GM23338 (cell line): ENCODE measurements at regions not wholly inside any gene's neighbourhood (a gene's known extent, or its start where the extent isn't known, plus 50 kb on each side); places are given as distances from the start of the nearest gene placed in this dataset.

Experiments
- ATAC-seq: fragments of 200-7000 bp; cut with Tn5 transposase; 3 replicates; pipeline ENCODE4 v1.9.1; 2020
- DNase-seq: peaks from one replicate; pipeline ENCODE4 v3.0.0-alpha.2; 2015; ENCODE audit warnings: low spot score
- H2AFZ ChIP-seq: fragments of 200-600 bp; sonication (generic); 2 replicates; pipeline ENCODE4 v1.8.0; 2016; ENCODE audit warnings: antibody characterized with exemption, mild to moderate bottlenecking, moderate library complexity
- H3F3A ChIP-seq: fragments of 200-600 bp; sonication (generic); replicated peaks from 2 replicates; pipeline ENCODE4 v1.8.0; 2017; ENCODE audit warnings: antibody characterized with exemption, mixed run types, low read depth
- H3K27ac ChIP-seq: fragments of 200-600 bp; sonication (generic); 2 replicates; pipeline ENCODE4 v1.6.1; 2016; ENCODE audit warnings: low read depth
- H3K27me3 ChIP-seq: fragments of 200-600 bp; sonication (generic); 2 replicates; pipeline ENCODE4 v1.8.0; 2016; ENCODE audit warnings: mild to moderate bottlenecking, mixed run types, moderate library complexity; ENCODE audit not compliant: insufficient read depth
- H3K36me3 ChIP-seq: fragments of 200-600 bp; sonication (generic); 2 replicates; pipeline ENCODE4 v1.8.0; 2016; ENCODE audit warnings: mild to moderate bottlenecking; ENCODE audit not compliant: insufficient read depth
- H3K4me1 ChIP-seq: fragments of 200-600 bp; sonication (generic); 2 replicates; pipeline ENCODE4 v1.8.0; 2016; ENCODE audit warnings: mild to moderate bottlenecking, moderate library complexity; ENCODE audit not compliant: insufficient read depth
- H3K4me2 ChIP-seq: fragments of 200-600 bp; sonication (generic); 2 replicates; pipeline ENCODE4 v1.7.1; 2017; ENCODE audit warnings: mixed run types
- H3K4me3 ChIP-seq: fragments of 200-600 bp; sonication (generic); 2 replicates; pipeline ENCODE4 v1.6.1; 2016; ENCODE audit warnings: mixed run types
- H3K79me2 ChIP-seq: fragments of 200-600 bp; sonication (generic); replicated peaks from 2 replicates; pipeline ENCODE4 v1.8.0; 2017; ENCODE audit warnings: mild to moderate bottlenecking; ENCODE audit not compliant: insufficient read depth
- H3K9me2 ChIP-seq: fragments of 200-600 bp; sonication (generic); 2 replicates; pipeline ENCODE4 v1.8.0; 2017; ENCODE audit not compliant: insufficient read depth
- H4K20me1 ChIP-seq: fragments of 200-600 bp; sonication (generic); replicated peaks from 2 replicates; pipeline ENCODE4 v1.8.0; 2017; ENCODE audit warnings: mild to moderate bottlenecking; ENCODE audit not compliant: insufficient read depth
- H3K27ac Mint-ChIP-seq: 2 replicates; pipeline ENCODE4 v1.8.0; 2020; ENCODE audit warnings: inconsistent platforms, mild to moderate bottlenecking, moderate library complexity, mixed read lengths
- H3K27me3 Mint-ChIP-seq: 3 replicates; pipeline ENCODE4 v1.8.0; 2022; ENCODE audit warnings: low read depth, mild to moderate bottlenecking, moderate library complexity, mixed read lengths, inconsistent platforms; ENCODE audit not compliant: insufficient read depth, poor library complexity
- H3K36me3 Mint-ChIP-seq: 3 replicates; pipeline ENCODE4 v1.8.0; 2021; ENCODE audit warnings: low read depth, mild to moderate bottlenecking, inconsistent platforms, moderate library complexity, mixed read lengths
- H3K4me1 Mint-ChIP-seq: 3 replicates; pipeline ENCODE4 v1.8.0; 2020; ENCODE audit warnings: mild to moderate bottlenecking, inconsistent platforms, mixed read lengths
- H3K4me3 Mint-ChIP-seq: 3 replicates; pipeline ENCODE4 v1.8.0; 2021; ENCODE audit warnings: moderate library complexity, mild to moderate bottlenecking, inconsistent platforms, mixed read lengths
- H3K9me3 Mint-ChIP-seq: 3 replicates; pipeline ENCODE4 v1.8.0; 2020; ENCODE audit warnings: moderate library complexity, mild to moderate bottlenecking, inconsistent platforms, mixed read lengths
- CREB1 ChIP-seq: fragments of 250-450 bp; sonication (Bioruptor Pico); IDR thresholded peaks from 2 replicates; pipeline ENCODE4 v1.5.0; 2020; ENCODE audit warnings: low read depth, mild to moderate bottlenecking, moderate library complexity
- CTCF ChIP-seq, 2 experiments: fragments of 200-600 bp in 1 of 2; sonication (generic) in 1 of 2; conservative IDR thresholded peaks; 2 replicates each; pipeline versions ENCODE4 v1.5.1 to v1.6.1; 2016 to 2017; ENCODE audit warnings: antibody characterized with exemption in 2 of 2, low read depth in 2 of 2, mild to moderate bottlenecking in 2 of 2, moderate library complexity in 1 of 2
- EZH2 ChIP-seq: fragments of 200-600 bp; sonication (generic); IDR thresholded peaks from one replicate; pipeline ENCODE4 v1.8.0; 2017; ENCODE audit warnings: antibody characterized with exemption, mild to moderate bottlenecking, low read depth; ENCODE audit not compliant: unreplicated experiment
- POLR2AphosphoS5 ChIP-seq: IDR thresholded peaks from 2 replicates; pipeline ENCODE4 v1.6.1; 2016; ENCODE audit warnings: antibody characterized with exemption, low read depth
- REST ChIP-seq: IDR thresholded peaks from one replicate; pipeline ENCODE4 v1.6.1; 2018; ENCODE audit warnings: antibody characterized with exemption; ENCODE audit not compliant: unreplicated experiment
- STAT1 ChIP-seq: IDR thresholded peaks from one replicate; pipeline ENCODE4 v1.6.1; 2016; ENCODE audit warnings: antibody characterized with exemption; ENCODE audit not compliant: unreplicated experiment
- ZNF114 ChIP-seq: fragments of 250-450 bp; sonication (Bioruptor Pico); IDR thresholded peaks from 2 replicates; pipeline ENCODE4 v1.5.0; 2020; ENCODE audit warnings: mild to moderate bottlenecking, moderate library complexity
- ZNF331 ChIP-seq: fragments of 250-450 bp; sonication (Bioruptor Pico); IDR thresholded peaks from 2 replicates; pipeline ENCODE4 v1.5.0; 2020; ENCODE audit warnings: low read depth, mild to moderate bottlenecking, moderate library complexity
- ZNF462 ChIP-seq: fragments of 250-450 bp; sonication (Bioruptor Pico); IDR thresholded peaks from 2 replicates; pipeline ENCODE4 v1.5.0; 2020; ENCODE audit warnings: mild to moderate bottlenecking, moderate library complexity

- TF ChIP-seq REST (no peak), POLR2AphosphoS5 (no peak), STAT1 (no peak), EZH2 (no peak), ZNF331 (CRISPR knock-in tag) (no peak), CTCF (conservative IDR thresholded peaks at IDR 0.05; ENCODE audit: low read depth in 2 of 2) (no peak)
Measured at GRCh38 chr4:66887061-66887460, 658.2 kb downstream of the CENPC start (continued).

GRCh38 chr4:66885501-66886165 is 659.7 kb downstream of the CENPC start:
- peaks cover 20% of the 10 kb centered on the region for H3K36me3 Mint-ChIP-seq
- no peak overlapping the region for H2AFZ ChIP-seq

More at GRCh38 chr4:66885501-66886165, 659.7 kb downstream of the CENPC start:
- H3K4me1 ChIP-seq = peaks cover 3% of the 10 kb centered on the region
- H3K27me3 ChIP-seq = no peaks in the 10 kb centered on the region
- H3K36me3 ChIP-seq = no peaks in the 10 kb centered on the region; the same call in 1 of the 2 replicates
- TF ChIP-seq CREB1 (CRISPR knock-in tag) = no peak
- no peak for TF ChIP-seq ZNF462 (CRISPR knock-in tag)
- no peak for TF ChIP-seq EZH2
- TF ChIP-seq ZNF331 (CRISPR knock-in tag) = no peak
- TF ChIP-seq ZNF114 (CRISPR knock-in tag) = no peak
- TF ChIP-seq CTCF (conservative IDR thresholded peaks at IDR 0.05; ENCODE audit: low read depth in 2 of 2) = no peak
- no peak overlapping the region for H3K27ac Mint-ChIP-seq
- ATAC-seq (no peak), DNase-seq (no peak)
- H3K27me3 Mint-ChIP-seq = no peaks in the 10 kb centered on the region
- no peaks in the 10 kb centered on the region for H3F3A ChIP-seq
- H3K79me2 ChIP-seq = no peaks in the 10 kb centered on the region
- H3K9me2 ChIP-seq = no peaks in the 10 kb centered on the region
- H3K4me3 Mint-ChIP-seq = no peak overlapping the region
- H3K4me3 ChIP-seq = no peak overlapping the region
- H3K4me1 Mint-ChIP-seq = peaks cover 12% of the 10 kb centered on the region; the same call in 2 of the 3 replicates
- H3K27ac ChIP-seq = no peak overlapping the region
- H3K9me3 Mint-ChIP-seq = peaks cover 22% of the 10 kb centered on the region
- no peaks in the 10 kb centered on the region for H4K20me1 ChIP-seq
- H3K4me2 ChIP-seq = no peak overlapping the region
